ENCODE measurements at regions not wholly inside any gene's neighbourhood (a gene's known extent, or its start where the extent isn't known, plus 50 kb on each side); places are given as distances from the start of the nearest gene placed in this dataset.

DNA sequence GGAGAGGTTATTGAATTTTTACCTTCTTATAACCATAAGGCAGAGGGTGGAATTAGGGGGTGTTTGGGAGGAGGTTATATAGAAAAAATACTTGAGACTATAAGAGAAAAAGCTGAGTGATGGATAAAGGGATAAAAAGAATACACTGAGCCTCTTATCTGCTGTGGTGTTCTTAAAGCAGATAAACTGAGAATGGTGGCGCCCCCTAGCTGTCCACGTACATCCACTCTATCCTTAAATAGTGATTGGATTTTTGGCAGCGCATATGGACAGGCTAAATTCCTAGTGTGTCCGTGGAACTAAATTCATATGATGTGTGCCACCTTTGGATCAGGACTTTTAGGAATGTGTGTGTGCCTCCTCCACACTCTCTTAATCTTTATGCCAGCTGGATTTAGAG, 121.1 kb downstream of the OXSM start:
- no peak overlapping the region for H3K27ac ChIP-seq (ENCODE audit: insufficient read depth, low read depth, low read length)
- CTCF ChIA-PET, result no interaction called here
- H3K9ac ChIP-seq (replicated peaks; ENCODE audit: extremely low read depth, insufficient read depth, low read length), result no peak overlapping the region
- dilution Hi-C loops (cut with MboI; ENCODE audit: extremely low pct_ligation_motif_present, low sequenced_read_pairs), result no loop called here
- no TSS peak for BruUV-seq (replicated peaks)
- H3K9me3 ChIP-seq (replicated peaks; ENCODE audit: control insufficient read depth, insufficient read depth, low read length), result no peaks in the 10 kb centered on the region
- POLR2A ChIA-PET, result no interaction called here
- no peaks in the 10 kb centered on the region for H4K20me1 ChIP-seq (replicated peaks; ENCODE audit: control insufficient read depth, extremely low read depth, insufficient read depth, low read length)
- no peaks in the 10 kb centered on the region for H3K36me3 ChIP-seq (ENCODE audit: control insufficient read depth in 2 of 2, extremely low read depth in 1 of 2, insufficient read depth in 2 of 2, low read length in 2 of 2)
- H3K4me3 ChIP-seq (replicated peaks in 1 of 3; ENCODE audit: insufficient read depth in 1 of 3, low read depth in 1 of 3, low read length in 3 of 3), result no peak overlapping the region
- intact Hi-C loops (cut with micrococcal nuclease), result loop anchor here (1.0 kb wide), 1 partner anchor 263 kb away; no protein-coding TSS in a partner anchor
- no peak overlapping the region for H3K4me2 ChIP-seq (ENCODE audit: insufficient read depth, low read length)
- TF ChIP-seq, protein P1, sequence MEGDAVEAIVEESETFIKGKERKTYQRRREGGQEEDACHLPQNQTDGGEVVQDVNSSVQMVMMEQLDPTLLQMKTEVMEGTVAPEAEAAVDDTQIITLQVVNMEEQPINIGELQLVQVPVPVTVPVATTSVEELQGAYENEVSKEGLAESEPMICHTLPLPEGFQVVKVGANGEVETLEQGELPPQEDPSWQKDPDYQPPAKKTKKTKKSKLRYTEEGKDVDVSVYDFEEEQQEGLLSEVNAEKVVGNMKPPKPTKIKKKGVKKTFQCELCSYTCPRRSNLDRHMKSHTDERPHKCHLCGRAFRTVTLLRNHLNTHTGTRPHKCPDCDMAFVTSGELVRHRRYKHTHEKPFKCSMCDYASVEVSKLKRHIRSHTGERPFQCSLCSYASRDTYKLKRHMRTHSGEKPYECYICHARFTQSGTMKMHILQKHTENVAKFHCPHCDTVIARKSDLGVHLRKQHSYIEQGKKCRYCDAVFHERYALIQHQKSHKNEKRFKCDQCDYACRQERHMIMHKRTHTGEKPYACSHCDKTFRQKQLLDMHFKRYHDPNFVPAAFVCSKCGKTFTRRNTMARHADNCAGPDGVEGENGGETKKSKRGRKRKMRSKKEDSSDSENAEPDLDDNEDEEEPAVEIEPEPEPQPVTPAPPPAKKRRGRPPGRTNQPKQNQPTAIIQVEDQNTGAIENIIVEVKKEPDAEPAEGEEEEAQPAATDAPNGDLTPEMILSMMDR (IDR thresholded peaks at IDR 0.05; ENCODE audit: extremely low read depth in 1 of 2, insufficient read depth in 1 of 2, low read depth in 1 of 2, low read length in 2 of 2), result peak; percentile 44 to 48
- TF ChIP-seq EZH2 (IDR thresholded peaks at IDR 0.05; ENCODE audit: borderline replicate concordance, low read depth, low read length, severe bottlenecking), result no peak
- FAIRE-seq, result no peak
- no peak overlapping the region for H2AFZ ChIP-seq (ENCODE audit: low read depth, low read length)
- H3K79me2 ChIP-seq (ENCODE audit: control insufficient read depth, insufficient read depth, low read length), result no peaks in the 10 kb centered on the region
- peak; percentile 14 for DNase-seq (ENCODE audit: low read depth, low spot score)
- no peaks in the 10 kb centered on the region for H3K4me1 ChIP-seq (ENCODE audit: control insufficient read depth, extremely low read depth, insufficient read depth, low read length)
- no peaks in the 10 kb centered on the region for H3K27me3 ChIP-seq (ENCODE audit: control insufficient read depth in 2 of 2, insufficient read depth in 2 of 2, low read length in 2 of 2)
- H3K9me1 ChIP-seq (replicated peaks; ENCODE audit: control insufficient read depth, extremely low read depth, insufficient read depth, low read length), result no peaks in the 10 kb centered on the region

DNA sequence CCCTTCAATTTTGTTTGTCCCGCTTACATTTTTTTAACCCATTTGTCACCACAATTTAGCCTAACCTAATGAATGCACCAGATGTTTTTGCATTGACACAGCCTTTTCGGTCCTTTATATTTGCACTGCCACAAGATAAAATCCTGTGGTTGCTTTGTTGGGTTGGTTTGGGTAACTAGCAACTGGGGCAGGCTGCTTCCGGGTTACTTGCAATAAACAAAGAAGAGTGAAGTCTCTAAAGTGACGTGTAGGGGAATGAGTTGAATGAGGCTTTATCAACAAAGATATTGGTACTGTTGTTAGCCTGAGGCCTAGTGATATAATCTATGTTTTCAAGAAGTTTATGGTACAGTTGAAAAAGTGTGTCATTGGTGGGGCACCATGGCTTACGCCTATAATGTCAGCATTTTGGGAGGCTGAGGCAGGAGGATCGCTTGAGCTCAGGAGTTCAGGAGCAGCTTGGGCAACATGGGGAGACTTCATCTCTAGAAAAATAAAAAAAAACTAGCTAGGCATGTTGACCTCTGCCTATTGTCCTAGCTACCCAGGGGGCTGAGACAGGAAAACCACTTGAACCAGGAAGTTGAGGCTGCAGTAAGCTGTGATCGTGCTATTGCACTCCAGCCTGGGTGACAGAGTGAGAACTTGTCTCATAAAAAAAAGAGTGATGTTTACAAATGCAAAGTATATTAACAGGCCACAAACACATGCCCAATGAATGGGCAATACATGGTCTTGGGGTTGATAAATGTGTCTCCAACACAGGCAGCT, 121.8 kb downstream of the OXSM start:
- H3K79me2 ChIP-seq (ENCODE audit: control insufficient read depth, insufficient read depth, low read length), result no peaks in the 10 kb centered on the region
- no peak overlapping the region for H3K4me2 ChIP-seq (ENCODE audit: insufficient read depth, low read length)
- no peak for TF ChIP-seq MYC (IDR thresholded peaks at IDR 0.05; ENCODE audit: low read depth, low read length)
- no peak for TF ChIP-seq GATA2 (IDR thresholded peaks at IDR 0.05; ENCODE audit: insufficient read depth, insufficient read length, low read depth, low read length)
- TF ChIP-seq FOS (IDR thresholded peaks at IDR 0.05; ENCODE audit: borderline replicate concordance, insufficient read depth, low read length), result no peak
- no peak for TF ChIP-seq JUN (IDR thresholded peaks at IDR 0.05; ENCODE audit: borderline replicate concordance, insufficient read depth, insufficient read length, low read depth)
- H3K9ac ChIP-seq (replicated peaks; ENCODE audit: extremely low read depth, insufficient read depth, low read length), result no peak overlapping the region
- no peak overlapping the region for H3K27ac ChIP-seq (ENCODE audit: insufficient read depth, low read depth, low read length)
- H3K36me3 ChIP-seq (ENCODE audit: control insufficient read depth in 2 of 2, extremely low read depth in 1 of 2, insufficient read depth in 2 of 2, low read length in 2 of 2), result no peaks in the 10 kb centered on the region
- H4K20me1 ChIP-seq (replicated peaks; ENCODE audit: control insufficient read depth, extremely low read depth, insufficient read depth, low read length), result no peaks in the 10 kb centered on the region
- no peaks in the 10 kb centered on the region for H3K4me1 ChIP-seq (ENCODE audit: control insufficient read depth, extremely low read depth, insufficient read depth, low read length)
- H3K4me3 ChIP-seq (replicated peaks in 1 of 3; ENCODE audit: insufficient read depth in 1 of 3, low read depth in 1 of 3, low read length in 3 of 3), result no peak overlapping the region
- FAIRE-seq (no peak), DNase-seq (ENCODE audit: low read depth, low spot score) (no peak)
- no TSS peak for BruUV-seq (replicated peaks)
- ChIA-PET POLR2A (no interaction called here), CTCF (no interaction called here)
- no peaks in the 10 kb centered on the region for H3K9me1 ChIP-seq (replicated peaks; ENCODE audit: control insufficient read depth, extremely low read depth, insufficient read depth, low read length)
- no peak overlapping the region for H2AFZ ChIP-seq (ENCODE audit: low read depth, low read length)
- no peaks in the 10 kb centered on the region for H3K9me3 ChIP-seq (replicated peaks; ENCODE audit: control insufficient read depth, insufficient read depth, low read length)
- H3K27me3 ChIP-seq (ENCODE audit: control insufficient read depth in 2 of 2, insufficient read depth in 2 of 2, low read length in 2 of 2), result no peaks in the 10 kb centered on the region
- dilution Hi-C loops (cut with MboI; ENCODE audit: extremely low pct_ligation_motif_present, low sequenced_read_pairs), result no loop called here
- intact Hi-C loops (cut with micrococcal nuclease), result loop anchor here (1.0 kb wide), 1 partner anchor 263 kb away; no protein-coding TSS in a partner anchor

Measured in endothelial cell of umbilical vein (primary cell).